Glomerular endothelial cell (primary cell): ENCODE measurements at regions not wholly inside any gene's neighbourhood (a gene's known extent, or its start where the extent isn't known, plus 50 kb on each side); places are given as distances from the start of the nearest gene placed in this dataset.
"Not testable (repeated sequence)": the region's sequence is repeated elsewhere in the genome, so short reads cannot be mapped to it uniquely, and the experiment has no call there.

Experiments
- DNase-seq: peaks from one replicate; pipeline ENCODE4 v3.0.0-alpha.2; 2011; ENCODE audit warnings: low read depth, low spot score; ENCODE audit errors: extremely low read depth

DNA sequence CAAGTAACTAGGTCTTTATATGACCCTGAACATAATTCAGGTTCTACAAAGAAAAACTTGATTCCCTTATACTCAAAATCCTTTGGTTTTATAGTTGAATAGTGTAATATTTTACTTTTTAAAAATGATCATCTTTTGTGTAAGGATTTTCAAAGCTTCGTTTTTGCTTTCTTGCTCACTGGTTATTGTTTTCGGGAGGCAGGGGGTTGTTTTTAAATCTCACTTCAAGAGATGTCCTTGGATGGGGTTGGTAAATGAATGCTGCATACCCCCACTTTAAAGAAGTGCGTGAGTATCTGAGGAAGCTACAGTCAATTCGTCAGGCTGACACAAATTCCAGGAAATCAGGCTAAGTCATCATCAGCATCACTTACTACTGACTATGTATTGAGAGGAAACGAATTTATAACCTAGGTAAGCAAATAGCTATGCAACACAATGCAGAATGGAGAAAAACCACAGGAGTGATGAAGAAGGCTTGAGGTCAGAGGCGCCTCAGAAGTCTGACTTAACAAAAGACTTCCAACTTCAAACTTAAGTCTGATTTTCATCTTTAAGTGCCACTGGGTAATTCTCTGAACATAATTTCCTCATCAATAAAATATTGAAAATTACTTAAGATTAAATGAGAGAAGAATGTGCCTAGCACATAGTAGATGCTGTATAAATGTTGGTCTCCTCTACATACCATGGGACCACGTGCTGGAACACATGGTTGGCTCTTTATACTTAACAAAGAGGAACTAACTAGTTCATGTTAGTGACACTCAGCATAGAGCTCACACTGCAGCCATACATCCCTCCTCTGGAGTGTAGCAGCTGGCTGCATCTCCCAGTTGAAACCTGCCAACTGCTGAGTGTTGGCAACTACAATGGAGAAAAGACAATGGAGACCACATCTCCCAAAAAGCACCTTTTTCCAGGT is 106.0 kb upstream of the KIF2A start:
- no peak for DNase-seq

DNA sequence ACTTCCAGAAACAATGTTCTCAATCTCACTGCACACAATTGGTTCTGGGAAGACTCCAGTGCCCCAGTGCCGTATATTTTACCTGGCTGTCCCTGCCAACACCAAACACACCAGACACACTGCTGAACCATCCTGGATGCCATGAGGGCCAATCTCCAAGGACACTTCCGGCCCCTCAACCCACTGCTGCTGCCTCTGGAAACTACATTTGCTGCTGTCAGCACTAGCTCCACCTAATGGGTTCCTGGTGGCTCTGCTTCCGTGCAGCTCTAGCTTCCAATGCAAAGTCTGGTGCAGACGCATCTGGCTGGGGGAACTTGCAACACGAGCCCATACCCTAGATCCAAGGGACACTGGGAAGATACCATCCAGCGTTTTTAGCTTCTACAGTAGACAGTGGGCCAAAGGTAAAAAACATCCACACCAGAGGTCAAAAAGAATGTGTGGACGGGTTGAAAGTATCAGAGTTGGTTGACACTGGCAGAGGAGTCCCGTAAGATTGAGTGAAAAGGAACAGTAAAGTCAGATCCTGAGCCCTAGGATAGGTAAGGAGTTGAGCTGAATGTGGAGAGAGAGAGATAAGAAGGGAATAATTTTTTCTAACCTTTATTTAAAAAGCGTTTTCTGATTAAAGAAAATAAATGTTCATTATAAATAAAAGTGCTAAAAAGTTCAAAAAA is 99.7 kb upstream of the KIF2A start:
- no peak for DNase-seq

DNA sequence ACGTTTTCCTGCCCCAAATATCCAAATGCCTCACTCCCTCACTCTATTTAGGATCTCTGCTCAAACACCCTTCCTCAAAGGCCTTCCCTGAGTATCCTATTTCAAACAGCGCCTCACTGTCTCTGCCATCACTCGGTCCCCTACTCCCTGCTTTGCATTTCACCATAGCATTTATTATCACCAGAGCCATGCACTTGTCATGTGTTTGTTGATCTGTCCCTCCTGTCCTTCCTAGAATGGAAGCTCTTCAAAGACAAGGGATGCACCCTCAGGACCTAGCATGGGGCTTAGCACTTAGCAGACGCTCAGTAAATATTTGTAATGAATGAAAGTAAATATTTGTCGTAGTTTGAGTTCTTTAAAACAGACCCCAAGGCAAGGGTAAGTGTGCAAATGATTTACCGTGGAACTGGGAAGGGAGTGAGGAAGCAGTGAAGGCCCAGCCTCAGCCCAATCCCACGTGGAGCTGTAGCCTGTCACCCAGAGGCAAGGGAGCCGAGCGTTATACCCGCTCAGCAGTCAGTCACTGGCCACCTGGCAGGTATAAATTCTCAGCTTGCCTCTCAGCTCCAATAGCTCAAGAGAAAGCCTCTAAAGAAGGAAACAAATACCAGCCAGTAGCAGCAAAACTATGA is 97.7 kb upstream of the KIF2A start:
- no peak for DNase-seq

DNA sequence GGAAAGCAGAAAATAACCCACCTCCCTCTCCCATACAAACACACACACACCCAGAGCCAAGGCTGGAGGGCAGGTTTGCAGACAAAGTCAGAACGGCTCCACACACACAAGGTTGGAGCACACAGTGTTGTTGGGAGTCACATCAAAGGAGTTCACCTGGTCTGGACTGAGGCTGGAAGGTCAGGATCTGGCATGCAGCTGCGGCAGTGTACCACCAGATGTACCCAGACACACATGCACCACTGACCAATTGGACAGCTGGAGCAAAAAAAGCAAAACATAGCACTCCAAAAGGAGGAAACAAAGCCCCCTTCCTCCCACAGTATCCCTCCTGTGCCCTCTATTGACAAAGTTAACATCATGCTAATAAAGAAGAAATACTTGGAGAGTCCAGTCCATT is 94.6 kb upstream of the KIF2A start:
- no peak for DNase-seq

DNA sequence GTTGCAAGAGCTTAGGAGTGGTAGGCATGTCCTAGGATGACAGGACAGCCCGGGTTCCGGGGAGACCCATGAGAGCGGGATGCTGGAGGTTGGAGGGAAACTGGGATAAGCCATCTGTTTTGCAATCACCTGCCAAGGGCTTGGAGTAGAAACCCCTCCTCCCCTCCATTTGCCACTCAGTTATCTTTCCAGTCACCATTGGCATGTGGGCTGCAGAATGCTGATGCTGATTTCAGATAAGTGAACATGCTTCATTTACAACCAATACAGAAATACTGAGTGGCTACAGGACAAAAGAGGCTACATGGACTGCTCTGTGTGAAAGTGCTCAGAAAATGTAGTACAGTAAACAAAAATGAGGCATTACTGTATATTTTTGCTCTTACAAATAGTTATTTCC is 93.4 kb upstream of the KIF2A start:
- no peak for DNase-seq

DNA sequence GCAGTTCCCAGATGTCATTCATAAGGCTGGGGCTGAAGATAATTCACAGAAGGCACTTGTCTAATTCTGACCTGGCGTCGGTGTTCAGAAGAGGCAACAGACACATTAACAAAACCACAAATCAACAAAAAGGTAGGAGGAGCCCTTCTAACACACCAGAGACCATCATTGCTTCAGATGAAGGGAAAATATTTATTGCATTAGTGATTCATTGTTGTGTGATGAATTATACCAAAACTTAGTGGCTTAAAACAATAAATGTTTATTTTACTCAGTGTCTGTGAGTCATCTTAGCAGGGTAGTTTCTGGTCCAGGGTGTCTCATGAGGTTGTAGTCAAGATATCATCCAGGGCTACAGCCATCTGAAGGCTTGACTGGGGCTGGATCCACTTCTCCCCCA is 91.3 kb upstream of the KIF2A start:
- no peak for DNase-seq

DNA sequence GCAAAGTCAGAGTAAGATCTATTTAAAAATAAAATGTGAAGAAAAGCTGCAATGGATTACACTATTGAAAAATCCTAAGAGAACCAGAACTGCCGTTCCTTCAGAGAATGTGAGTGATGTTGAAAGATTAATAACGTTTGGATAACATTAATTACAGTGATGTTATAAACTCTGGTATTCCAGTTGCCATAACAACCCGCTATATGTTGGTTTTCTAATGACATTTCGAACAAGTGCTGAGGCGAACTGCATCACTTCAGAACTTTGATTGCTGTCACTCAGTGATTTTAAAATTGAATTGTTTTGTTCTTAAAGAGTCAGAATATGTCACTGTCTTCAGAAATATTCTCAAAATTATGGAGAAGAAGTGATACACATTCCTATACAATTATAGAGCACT is 89.4 kb upstream of the KIF2A start:
- DNase-seq: not testable (repeated sequence)

DNA sequence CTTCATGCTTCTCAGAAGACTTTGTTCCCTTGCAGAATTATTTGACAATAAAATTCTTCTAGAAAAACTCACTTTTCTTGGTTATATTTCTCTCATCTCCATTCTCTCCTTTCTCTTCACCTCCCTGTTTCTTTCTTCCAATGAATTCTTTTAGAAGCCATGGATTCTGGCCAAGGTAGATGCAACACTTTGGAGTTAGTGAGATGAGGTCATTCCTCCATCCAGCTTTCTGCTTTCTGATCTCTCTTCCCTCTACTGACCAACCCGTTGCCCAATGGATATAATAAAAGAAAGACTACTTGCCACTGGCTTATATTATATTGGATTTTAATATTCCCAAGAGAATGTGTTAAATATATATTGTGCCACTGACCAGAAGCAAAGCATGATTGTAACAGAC is 88.9 kb upstream of the KIF2A start:
- DNase-seq: not testable (repeated sequence)

DNA sequence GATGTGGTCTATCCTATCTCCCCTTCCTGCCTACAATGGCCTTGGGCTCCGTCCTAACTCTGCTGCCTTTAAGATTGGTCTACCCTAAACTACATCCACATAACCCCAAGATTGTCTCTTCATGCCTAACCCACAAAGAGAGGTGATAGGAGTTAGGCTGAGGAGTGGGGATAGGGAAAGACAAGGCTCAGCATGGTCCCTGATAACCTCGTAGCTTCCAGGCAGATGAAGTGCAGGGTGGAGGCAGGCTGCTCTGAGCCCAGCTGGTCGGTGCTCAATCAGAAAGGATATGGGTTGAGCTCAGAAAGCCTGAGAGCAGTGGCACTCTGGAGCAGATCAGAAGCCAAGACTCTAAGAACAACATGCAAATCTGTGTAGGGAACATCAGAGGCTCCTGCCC is 87.1 kb upstream of the KIF2A start:
- DNase-seq: not testable (repeated sequence)

DNA sequence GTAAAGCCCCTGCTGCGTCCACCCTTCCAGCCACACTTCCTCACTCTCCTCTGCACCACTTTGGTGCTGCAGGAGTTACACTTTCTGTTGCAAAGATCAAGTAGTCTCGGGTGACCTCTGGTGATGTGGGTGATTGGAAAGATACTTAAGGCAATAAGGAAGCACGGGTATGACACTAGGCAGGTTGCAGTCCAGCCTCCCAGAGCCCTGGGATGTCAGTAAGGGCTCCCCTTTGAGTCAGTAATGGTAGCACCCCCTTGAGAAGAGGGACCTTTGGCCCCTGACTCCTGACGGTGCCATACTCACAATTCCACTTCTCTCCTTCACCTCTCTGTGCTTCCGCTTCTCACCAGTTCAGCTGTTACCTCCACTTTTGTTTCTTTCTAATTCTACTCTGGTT is 84.1 kb upstream of the KIF2A start:
- not testable (repeated sequence) for DNase-seq

DNA sequence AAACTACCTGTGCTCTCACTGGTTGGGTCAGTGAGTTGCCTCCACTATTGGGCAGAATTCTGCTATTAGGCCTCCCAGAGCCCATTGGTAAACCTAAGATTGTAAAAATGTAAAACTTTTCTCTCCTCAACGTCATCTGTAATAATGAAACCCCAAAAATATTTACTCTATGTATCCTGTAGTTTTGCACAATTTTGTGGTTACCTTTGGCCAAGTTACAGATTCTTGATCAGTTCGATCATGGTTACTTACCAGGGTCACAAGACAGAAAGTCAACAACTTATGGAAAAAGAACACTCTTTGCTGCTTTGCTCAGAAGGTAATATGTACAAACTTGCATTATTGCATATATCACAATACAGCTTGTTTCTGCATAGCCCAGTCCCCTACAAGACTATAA is 83.7 kb upstream of the KIF2A start:
- not testable (repeated sequence) for DNase-seq

DNA sequence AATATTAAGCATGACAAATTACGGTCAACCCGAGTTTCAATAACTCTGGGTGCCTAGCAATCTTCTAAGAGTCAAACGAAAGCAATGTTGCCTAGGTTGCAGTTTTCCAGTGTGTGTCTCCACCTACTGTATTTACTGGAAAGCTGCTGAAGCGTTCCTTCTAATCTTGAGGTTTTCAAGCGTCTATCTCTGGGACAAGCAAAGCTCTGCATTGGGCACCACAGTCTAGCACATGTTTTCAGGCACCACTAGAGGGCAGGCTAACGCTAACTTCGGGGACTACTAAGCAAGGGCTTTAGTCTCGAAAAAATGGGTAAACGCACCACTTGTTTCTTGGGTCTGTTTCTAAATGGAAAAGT is 82.7 kb upstream of the KIF2A start:
- DNase-seq: not testable (repeated sequence)

DNA sequence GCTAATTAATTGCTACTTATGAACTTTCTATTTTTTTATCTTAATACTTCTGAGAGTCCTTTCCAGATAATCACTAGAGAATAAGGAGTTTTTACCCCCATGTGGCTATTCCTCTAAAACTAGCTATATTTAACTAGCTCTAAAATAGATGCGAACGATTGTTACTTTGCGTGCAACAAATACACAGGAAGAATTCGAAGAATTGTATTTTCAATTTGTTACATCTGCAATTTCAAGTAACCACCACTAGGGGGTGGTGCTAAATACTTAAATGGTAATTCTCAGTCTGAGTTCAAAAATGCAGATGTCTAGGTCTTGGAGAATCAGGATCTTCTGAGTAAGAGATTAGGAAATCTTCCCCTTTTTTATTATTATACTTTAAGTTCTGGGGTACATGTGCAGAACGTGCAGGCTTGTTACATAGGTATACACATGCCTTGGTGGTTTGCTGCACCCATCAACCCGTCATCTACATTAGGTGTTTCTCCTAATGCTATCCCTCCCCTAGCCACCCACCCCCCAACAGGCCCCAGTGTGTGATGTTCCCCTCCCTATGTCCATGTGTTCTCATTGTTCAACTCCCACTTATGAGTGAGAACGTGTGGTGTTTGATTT is 80.9 kb upstream of the KIF2A start:
- DNase-seq: not testable (repeated sequence)

DNA sequence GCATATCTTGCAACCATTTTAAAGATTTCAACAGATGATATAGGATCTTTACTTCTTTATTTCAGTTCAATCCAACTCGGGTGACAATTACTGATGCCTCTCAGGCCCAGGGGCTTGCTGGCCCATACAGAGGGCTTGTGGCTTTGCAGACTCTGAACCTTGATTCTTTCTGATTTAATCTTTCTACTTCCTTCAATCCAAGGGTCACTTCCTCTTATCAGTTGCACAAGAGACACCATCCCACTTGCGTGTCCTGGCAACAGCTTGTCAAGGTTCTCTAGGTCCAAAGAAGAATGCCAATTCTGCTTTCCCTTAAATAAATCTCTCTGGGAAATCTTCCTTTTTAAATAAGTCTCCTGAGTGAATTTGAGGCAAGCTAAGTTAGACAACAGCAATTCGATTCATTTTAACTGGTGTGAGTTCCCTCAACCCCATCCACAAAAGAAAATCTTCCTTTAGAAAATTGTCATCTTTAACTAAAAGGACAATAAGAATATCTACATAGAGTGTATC is 75.1 kb upstream of the KIF2A start:
- DNase-seq: not testable (repeated sequence)

DNA sequence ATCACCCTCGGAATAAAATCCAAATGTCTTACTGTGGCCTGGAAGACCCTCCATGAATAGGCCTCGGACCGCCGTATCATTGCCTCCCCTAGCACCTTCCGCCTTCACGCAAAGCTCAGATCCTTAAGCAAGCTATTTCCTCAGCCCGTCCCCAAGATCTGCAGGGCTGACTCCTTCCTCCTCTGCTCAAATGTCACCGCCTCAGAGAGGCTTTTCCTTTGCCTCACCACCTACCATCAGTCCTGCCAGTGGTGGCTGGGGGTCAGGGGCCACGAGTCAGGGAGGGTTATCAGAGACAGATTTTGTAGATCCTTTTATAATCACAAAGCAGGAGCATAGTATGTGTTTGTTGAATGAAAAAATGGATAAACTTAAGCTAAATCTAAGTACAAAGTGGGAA is 74.4 kb upstream of the KIF2A start:
- no peak for DNase-seq

DNA sequence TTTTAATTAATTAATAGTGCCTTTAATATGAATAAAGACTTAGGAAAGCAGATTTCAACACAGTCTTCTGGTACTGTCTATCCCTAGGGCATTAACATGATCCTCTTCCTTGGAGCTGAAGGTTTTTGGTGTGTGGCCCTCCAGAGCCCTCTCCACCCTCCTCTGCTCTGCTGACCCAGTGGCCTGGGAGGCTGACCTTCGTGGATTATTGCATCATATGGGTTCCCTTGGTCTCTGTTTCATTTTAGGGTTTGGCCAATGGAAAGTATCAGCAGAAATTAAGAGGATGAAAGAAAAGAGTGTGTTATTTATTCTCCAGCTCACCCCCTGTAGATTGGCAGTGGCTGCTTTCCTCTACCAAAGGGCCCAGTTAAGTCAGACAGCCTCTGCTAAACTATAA is 73.8 kb upstream of the KIF2A start:
- not testable (repeated sequence) for DNase-seq

DNA sequence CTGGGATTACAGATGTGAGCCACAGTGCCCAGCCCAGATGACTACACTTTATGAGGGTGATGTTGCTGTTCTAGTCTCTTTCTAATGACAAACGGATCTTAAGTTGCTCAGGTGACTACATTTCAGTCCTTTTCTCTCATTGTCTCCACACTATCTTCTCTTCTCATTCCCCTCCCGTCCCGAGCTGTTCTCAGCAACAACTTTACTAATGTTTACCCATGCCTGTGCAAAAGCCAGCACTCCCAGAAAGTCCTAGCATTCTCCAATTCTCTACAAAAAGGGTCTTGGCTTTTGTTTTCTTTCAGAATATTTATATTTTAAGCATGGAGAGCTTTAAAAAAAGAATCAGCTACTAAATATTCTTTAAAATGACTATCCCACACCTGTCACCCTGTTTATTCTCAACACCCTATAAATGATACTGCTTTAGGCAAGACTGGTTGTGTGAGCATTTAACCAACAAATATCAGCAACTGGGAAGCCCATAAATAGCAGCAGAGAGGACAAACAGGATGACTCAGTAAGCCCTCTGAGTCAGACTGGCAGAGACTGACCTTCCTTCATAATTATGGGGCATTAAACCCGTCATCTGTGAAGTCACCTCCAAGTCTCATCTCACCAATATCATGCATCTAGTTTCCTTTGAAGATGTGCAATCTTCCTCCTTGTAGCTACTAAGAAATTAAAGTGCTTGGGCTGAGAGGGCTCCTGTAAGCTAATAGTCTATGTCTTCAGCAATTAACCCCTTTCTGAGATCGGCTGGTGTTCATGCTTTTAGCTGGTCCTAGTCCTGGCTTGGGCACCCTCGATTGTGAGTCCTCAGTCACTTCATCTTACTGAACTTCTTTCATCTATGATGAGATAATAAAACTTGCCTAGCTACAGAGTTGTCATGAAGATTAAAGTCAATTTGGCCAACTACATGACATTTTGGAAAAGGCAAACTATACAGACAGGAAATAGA is 72.6 kb upstream of the KIF2A start:
- DNase-seq: not testable (repeated sequence)

DNA sequence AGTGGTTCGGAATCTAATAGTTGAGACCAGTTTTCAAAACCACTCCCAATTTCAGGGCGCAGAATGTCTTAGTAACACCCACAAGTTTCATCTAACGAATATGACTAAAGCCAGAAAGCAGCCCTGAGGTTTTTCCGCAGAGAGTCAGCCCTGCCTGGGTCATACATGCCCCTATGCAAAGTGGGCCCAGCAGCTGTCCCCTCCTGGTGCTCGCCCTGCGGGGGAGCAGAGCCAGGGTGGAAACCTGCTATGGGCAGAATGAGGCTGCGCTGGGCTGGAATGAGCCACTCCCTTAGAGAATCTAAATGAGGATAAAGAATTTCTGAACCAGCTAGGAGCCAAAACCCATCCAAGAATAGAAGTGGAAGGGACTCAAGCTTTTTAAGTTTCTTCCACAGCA is 69.4 kb upstream of the KIF2A start:
- DNase-seq: not testable (repeated sequence)

DNA sequence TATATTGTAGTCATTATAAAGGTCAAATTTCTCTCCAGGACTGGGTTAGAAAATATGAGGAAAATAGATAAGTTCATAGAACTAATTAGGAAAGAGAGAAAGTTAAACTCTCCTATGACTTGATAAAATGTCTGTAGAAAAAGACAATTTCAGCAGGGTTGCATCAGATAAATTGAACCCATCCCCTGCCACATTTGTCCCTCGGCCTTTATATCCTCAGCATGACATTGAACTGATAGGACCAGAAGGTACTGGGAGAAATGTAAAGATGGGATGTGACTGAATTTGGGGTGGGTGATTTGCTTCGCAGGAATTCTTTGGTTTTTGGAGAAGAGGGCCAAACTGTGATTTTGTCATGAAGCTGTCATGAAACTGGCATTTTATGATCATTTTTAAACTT is 68.1 kb upstream of the KIF2A start:
- not testable (repeated sequence) for DNase-seq

DNA sequence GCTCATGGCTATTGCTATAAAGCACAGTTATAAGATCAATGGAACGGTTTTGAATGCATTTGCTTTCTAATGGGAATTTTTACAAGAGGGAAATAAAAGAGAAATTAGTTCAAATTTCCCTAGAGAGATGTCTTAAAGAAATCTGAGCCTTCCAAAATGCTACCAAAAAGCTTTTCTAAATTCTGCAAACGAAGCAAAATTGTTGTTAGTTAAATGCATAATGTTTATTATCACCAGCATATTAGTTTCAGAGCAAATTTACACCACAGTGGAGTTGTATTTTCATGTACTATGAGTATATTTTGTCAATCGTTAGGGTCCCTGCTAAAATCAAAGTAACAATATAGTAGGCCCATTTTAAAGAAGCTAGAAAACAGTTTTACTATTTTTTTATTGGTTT is 67.4 kb upstream of the KIF2A start:
- DNase-seq: not testable (repeated sequence)
